GM19351 (cell line): ENCODE measurements at regions not wholly inside any gene's neighbourhood (a gene's known extent, or its start where the extent isn't known, plus 50 kb on each side); places are given as distances from the start of the nearest gene placed in this dataset.
A peak's percentile ranks its signal among the peaks of the same experiment; 100 is the strongest.
"Not testable (repeated sequence)": the region's sequence is repeated elsewhere in the genome, so short reads cannot be mapped to it uniquely, and the experiment has no call there.

Experiments
- ATAC-seq: cut with Tn5 transposase; IDR thresholded peaks from one replicate; pipeline ENCODE4 v1.9.1; 2021; ENCODE audit warnings: mild to moderate bottlenecking, moderate library complexity; ENCODE audit not compliant: unreplicated experiment

- ATAC-seq: no peak
Measured at GRCh38 chr2:17199741-17200140, 318.5 kb downstream of the RAD51AP2 start.

GRCh38 chr2:17196380-17196779, 321.9 kb downstream of the RAD51AP2 start:
- no peak for ATAC-seq

GRCh38 chr2:17195016-17195415, 323.2 kb downstream of the RAD51AP2 start:
- no peak for ATAC-seq

- ATAC-seq: no peak
Measured at GRCh38 chr2:17194083-17194482, 324.2 kb downstream of the RAD51AP2 start.

GRCh38 chr2:17193433-17193890, 324.8 kb downstream of the RAD51AP2 start:
- not testable (repeated sequence) for ATAC-seq

- ATAC-seq: no peak
Measured at GRCh38 chr2:17191223-17191622, 327.0 kb downstream of the RAD51AP2 start.

- no peak for ATAC-seq
Measured at GRCh38 chr2:17190527-17190926, 327.7 kb downstream of the RAD51AP2 start.

GRCh38 chr2:17188721-17189120, 329.5 kb downstream of the RAD51AP2 start:
- no peak for ATAC-seq

GRCh38 chr2:17184512-17184911, 333.7 kb downstream of the RAD51AP2 start:
- ATAC-seq: peak; percentile 62

- ATAC-seq: no peak
Measured at GRCh38 chr2:17182399-17182798, 335.8 kb downstream of the RAD51AP2 start.

GRCh38 chr2:17181051-17181752, 337.0 kb downstream of the RAD51AP2 start:
- no peak for ATAC-seq

GRCh38 chr2:17179145-17179808, 339.0 kb downstream of the RAD51AP2 start:
- no peak for ATAC-seq

- no peak for ATAC-seq
Measured at GRCh38 chr2:17177088-17177487, 341.2 kb downstream of the RAD51AP2 start.

- ATAC-seq: peak; percentile 82
Measured at GRCh38 chr2:17171446-17172049, 346.7 kb downstream of the RAD51AP2 start.

- ATAC-seq: no peak
Measured at GRCh38 chr2:17166506-17166905, 351.7 kb downstream of the RAD51AP2 start.

GRCh38 chr2:17164550-17164949, 353.7 kb downstream of the RAD51AP2 start:
- no peak for ATAC-seq

- ATAC-seq: no peak
Measured at GRCh38 chr2:17163638-17164037, 354.6 kb downstream of the RAD51AP2 start.

- no peak for ATAC-seq
Measured at GRCh38 chr2:17162713-17163112, 355.5 kb downstream of the RAD51AP2 start.

GRCh38 chr2:17160594-17160993, 357.6 kb downstream of the RAD51AP2 start:
- peak; percentile 72 for ATAC-seq

- ATAC-seq: no peak
Measured at GRCh38 chr2:17156086-17156485, 362.2 kb downstream of the RAD51AP2 start.

- peak; percentile 56 for ATAC-seq
Measured at GRCh38 chr2:17149945-17150344, 368.3 kb downstream of the RAD51AP2 start.
